ENCODE measurements at regions not wholly inside any gene's neighbourhood (a gene's known extent, or its start where the extent isn't known, plus 50 kb on each side); places are given as distances from the start of the nearest gene placed in this dataset.
"Not testable (repeated sequence)": the region's sequence is repeated elsewhere in the genome, so short reads cannot be mapped to it uniquely, and the experiment has no call there.

GRCh38 chr7:29667096-29667669 lies 103.5 kb downstream of the PRR15 start:
- not testable (repeated sequence) for H3K9ac ChIP-seq (ENCODE audit: low read length in 5 of 5); H3K36me3 ChIP-seq (ENCODE audit: control insufficient read depth in 5 of 5, insufficient read depth in 5 of 5, low read length in 5 of 5); H3K4me1 ChIP-seq (ENCODE audit: control insufficient read depth in 5 of 5, insufficient read depth in 5 of 5, low read length in 5 of 5); H3K4me3 ChIP-seq (ENCODE audit: low read depth in 1 of 5, low read length in 5 of 5); H3K27ac ChIP-seq (ENCODE audit: low read depth, low read length); H3K27me3 ChIP-seq (ENCODE audit: control insufficient read depth in 5 of 5, insufficient read depth in 4 of 5, low read length in 5 of 5); H3K9me3 ChIP-seq (ENCODE audit: control insufficient read depth in 5 of 5, low read length in 5 of 5)

GRCh38 chr7:29671286-29671685 lies 107.7 kb downstream of the PRR15 start:
- not testable (repeated sequence) for H3K9me3 ChIP-seq (ENCODE audit: control insufficient read depth in 5 of 5, low read length in 5 of 5); H3K27me3 ChIP-seq (ENCODE audit: control insufficient read depth in 5 of 5, insufficient read depth in 4 of 5, low read length in 5 of 5); H3K36me3 ChIP-seq (ENCODE audit: control insufficient read depth in 5 of 5, insufficient read depth in 5 of 5, low read length in 5 of 5); H3K9ac ChIP-seq (ENCODE audit: low read length in 5 of 5); H3K4me1 ChIP-seq (ENCODE audit: control insufficient read depth in 5 of 5, insufficient read depth in 5 of 5, low read length in 5 of 5); H3K27ac ChIP-seq (ENCODE audit: low read depth, low read length); H3K4me3 ChIP-seq (ENCODE audit: low read depth in 1 of 5, low read length in 5 of 5)

GRCh38 chr7:29673635-29674034 lies 110.0 kb downstream of the PRR15 start:
- not testable (repeated sequence) for H3K9ac ChIP-seq (ENCODE audit: low read length in 5 of 5); H3K36me3 ChIP-seq (ENCODE audit: control insufficient read depth in 5 of 5, insufficient read depth in 5 of 5, low read length in 5 of 5); H3K27me3 ChIP-seq (ENCODE audit: control insufficient read depth in 5 of 5, insufficient read depth in 4 of 5, low read length in 5 of 5)

GRCh38 chr7:29674626-29675025 lies 111.0 kb downstream of the PRR15 start:
- not testable (repeated sequence) for H3K4me1 ChIP-seq (ENCODE audit: control insufficient read depth in 5 of 5, insufficient read depth in 5 of 5, low read length in 5 of 5); H3K9ac ChIP-seq (ENCODE audit: low read length in 5 of 5); H3K27ac ChIP-seq (ENCODE audit: low read depth, low read length); H3K9me3 ChIP-seq (ENCODE audit: control insufficient read depth in 5 of 5, low read length in 5 of 5); H3K4me3 ChIP-seq (ENCODE audit: low read depth in 1 of 5, low read length in 5 of 5); H3K36me3 ChIP-seq (ENCODE audit: control insufficient read depth in 5 of 5, insufficient read depth in 5 of 5, low read length in 5 of 5); H3K27me3 ChIP-seq (ENCODE audit: control insufficient read depth in 5 of 5, insufficient read depth in 4 of 5, low read length in 5 of 5)

More at GRCh38 chr7:29673635-29674034, 110.0 kb downstream of the PRR15 start:
- not testable (repeated sequence) for H3K9me3 ChIP-seq (ENCODE audit: control insufficient read depth in 5 of 5, low read length in 5 of 5); H3K27ac ChIP-seq (ENCODE audit: low read depth, low read length); H3K4me3 ChIP-seq (ENCODE audit: low read depth in 1 of 5, low read length in 5 of 5); H3K4me1 ChIP-seq (ENCODE audit: control insufficient read depth in 5 of 5, insufficient read depth in 5 of 5, low read length in 5 of 5)

- H3K27me3 ChIP-seq (ENCODE audit: control insufficient read depth in 5 of 5, insufficient read depth in 4 of 5, low read length in 5 of 5); H3K9ac ChIP-seq (ENCODE audit: low read length in 5 of 5); H3K9me3 ChIP-seq (ENCODE audit: control insufficient read depth in 5 of 5, low read length in 5 of 5); H3K27ac ChIP-seq (ENCODE audit: low read depth, low read length); H3K36me3 ChIP-seq (ENCODE audit: control insufficient read depth in 5 of 5, insufficient read depth in 5 of 5, low read length in 5 of 5); H3K4me3 ChIP-seq (ENCODE audit: low read depth in 1 of 5, low read length in 5 of 5); H3K4me1 ChIP-seq (ENCODE audit: control insufficient read depth in 5 of 5, insufficient read depth in 5 of 5, low read length in 5 of 5): not testable (repeated sequence)
Measured at GRCh38 chr7:29677254-29677653, 113.6 kb downstream of the PRR15 start.

GRCh38 chr7:29679963-29680362 lies 116.3 kb downstream of the PRR15 start:
- H3K9ac ChIP-seq (ENCODE audit: low read length in 5 of 5); H3K36me3 ChIP-seq (ENCODE audit: control insufficient read depth in 5 of 5, insufficient read depth in 5 of 5, low read length in 5 of 5); H3K27me3 ChIP-seq (ENCODE audit: control insufficient read depth in 5 of 5, insufficient read depth in 4 of 5, low read length in 5 of 5); H3K4me3 ChIP-seq (ENCODE audit: low read depth in 1 of 5, low read length in 5 of 5); H3K9me3 ChIP-seq (ENCODE audit: control insufficient read depth in 5 of 5, low read length in 5 of 5); H3K27ac ChIP-seq (ENCODE audit: low read depth, low read length); H3K4me1 ChIP-seq (ENCODE audit: control insufficient read depth in 5 of 5, insufficient read depth in 5 of 5, low read length in 5 of 5): not testable (repeated sequence)

GRCh38 chr7:29680601-29681000 lies 117.0 kb downstream of the PRR15 start:
- not testable (repeated sequence) for H3K27ac ChIP-seq (ENCODE audit: low read depth, low read length)

GRCh38 chr7:29684151-29684786 lies 120.6 kb downstream of the PRR15 start:
- H3K9me3 ChIP-seq (ENCODE audit: control insufficient read depth in 5 of 5, low read length in 5 of 5): not testable (repeated sequence)
- peak overlapping the region in 2 of 5 donors; percentile 73 to 82 for H3K9ac ChIP-seq (ENCODE audit: low read length in 5 of 5)

More at GRCh38 chr7:29680601-29681000, 117.0 kb downstream of the PRR15 start:
- H3K4me3 ChIP-seq (ENCODE audit: low read depth in 1 of 5, low read length in 5 of 5); H3K36me3 ChIP-seq (ENCODE audit: control insufficient read depth in 5 of 5, insufficient read depth in 5 of 5, low read length in 5 of 5); H3K9me3 ChIP-seq (ENCODE audit: control insufficient read depth in 5 of 5, low read length in 5 of 5); H3K4me1 ChIP-seq (ENCODE audit: control insufficient read depth in 5 of 5, insufficient read depth in 5 of 5, low read length in 5 of 5); H3K9ac ChIP-seq (ENCODE audit: low read length in 5 of 5); H3K27me3 ChIP-seq (ENCODE audit: control insufficient read depth in 5 of 5, insufficient read depth in 4 of 5, low read length in 5 of 5): not testable (repeated sequence)

GRCh38 chr7:29684787-29685650 lies 121.3 kb upstream of the WIPF3 start:
- Histone ChIP-seq H3K9me3 (ENCODE audit: control insufficient read depth in 5 of 5, low read length in 5 of 5) (no peaks in the 10 kb centered on the region), H3K36me3 (ENCODE audit: control insufficient read depth in 5 of 5, insufficient read depth in 5 of 5, low read length in 5 of 5) (no peaks in the 10 kb centered on the region), H3K4me1 (ENCODE audit: control insufficient read depth in 5 of 5, insufficient read depth in 5 of 5, low read length in 5 of 5) (peaks cover 0 to 4% (median 2%) of the 10 kb centered on the region in 5 donors), H3K9ac (ENCODE audit: low read length in 5 of 5) (peak overlapping the region in 3 of 5 donors; percentile 62 to 82 (median 73)), H3K27me3 (ENCODE audit: control insufficient read depth in 5 of 5, insufficient read depth in 4 of 5, low read length in 5 of 5) (no peaks in the 10 kb centered on the region), H3K4me3 (ENCODE audit: low read depth in 1 of 5, low read length in 5 of 5) (peak overlapping the region in 4 of 5 donors; percentile 71 to 85 (median 76)), H3K27ac (ENCODE audit: low read depth, low read length) (peak overlapping the region; percentile 78)

More at GRCh38 chr7:29684151-29684786, 120.6 kb downstream of the PRR15 start:
- H3K27ac ChIP-seq (ENCODE audit: low read depth, low read length): peak overlapping the region; percentile 78
- H3K4me3 ChIP-seq (ENCODE audit: low read depth in 1 of 5, low read length in 5 of 5): peak overlapping the region in 4 of 5 donors; percentile 71 to 85 (median 76)
- not testable (repeated sequence) for H3K27me3 ChIP-seq (ENCODE audit: control insufficient read depth in 5 of 5, insufficient read depth in 4 of 5, low read length in 5 of 5); H3K4me1 ChIP-seq (ENCODE audit: control insufficient read depth in 5 of 5, insufficient read depth in 5 of 5, low read length in 5 of 5); H3K36me3 ChIP-seq (ENCODE audit: control insufficient read depth in 5 of 5, insufficient read depth in 5 of 5, low read length in 5 of 5)

GRCh38 chr7:29685651-29686271 lies 120.5 kb upstream of the WIPF3 start:
- H3K27me3 ChIP-seq (ENCODE audit: control insufficient read depth in 5 of 5, insufficient read depth in 4 of 5, low read length in 5 of 5); H3K36me3 ChIP-seq (ENCODE audit: control insufficient read depth in 5 of 5, insufficient read depth in 5 of 5, low read length in 5 of 5); H3K4me1 ChIP-seq (ENCODE audit: control insufficient read depth in 5 of 5, insufficient read depth in 5 of 5, low read length in 5 of 5); H3K9me3 ChIP-seq (ENCODE audit: control insufficient read depth in 5 of 5, low read length in 5 of 5): not testable (repeated sequence)
- H3K27ac ChIP-seq (ENCODE audit: low read depth, low read length): peak overlapping the region; percentile 78
- H3K9ac ChIP-seq (ENCODE audit: low read length in 5 of 5): peak overlapping the region in 2 of 5 donors; percentile 47 to 73
- peak overlapping the region; percentile 15 to 85 (median 74) for H3K4me3 ChIP-seq (ENCODE audit: low read depth in 1 of 5, low read length in 5 of 5)
